ENCODE measurements at regions not wholly inside any gene's neighbourhood (a gene's known extent, or its start where the extent isn't known, plus 50 kb on each side); places are given as distances from the start of the nearest gene placed in this dataset.

- Histone ChIP-seq H3K4me3 (no peak overlapping the region), H3K9me3 (no peaks in the 10 kb centered on the region), H3K27me3 (no peaks in the 10 kb centered on the region), H3K36me3 (no peaks in the 10 kb centered on the region), H3K27ac (no peak overlapping the region), H3K4me1 (no peaks in the 10 kb centered on the region)
- TF ChIP-seq POLR2A (IDR thresholded peaks at IDR 0.05), result no peak
- TF ChIP-seq CTCF (IDR thresholded peaks at IDR 0.05), result no peak
- DNase-seq, result no peak
Measured at GRCh38 chr4:175884048-175884447, 72.0 kb upstream of the GPM6A start.

GRCh38 chr4:175891231-175891630 is 79.2 kb upstream of the GPM6A start:
- no peak for DNase-seq
- Histone ChIP-seq H3K36me3 (no peaks in the 10 kb centered on the region), H3K27me3 (no peaks in the 10 kb centered on the region), H3K9me3 (no peaks in the 10 kb centered on the region), H3K4me1 (no peaks in the 10 kb centered on the region), H3K27ac (no peak overlapping the region), H3K4me3 (no peak overlapping the region)
- TF ChIP-seq POLR2A (IDR thresholded peaks at IDR 0.05) (no peak), CTCF (IDR thresholded peaks at IDR 0.05) (no peak)

- H3K27ac ChIP-seq, result no peak overlapping the region
- peak in 4 of 6 experiments; percentile 13 to 46 (median 38) for TF ChIP-seq CTCF (IDR thresholded peaks at IDR 0.05)
- TF ChIP-seq POLR2A (IDR thresholded peaks at IDR 0.05), result no peak
- no peaks in the 10 kb centered on the region for H3K9me3 ChIP-seq
- H3K4me1 ChIP-seq, result no peaks in the 10 kb centered on the region
- no peak overlapping the region for H3K4me3 ChIP-seq
- DNase-seq, result no peak
- no peaks in the 10 kb centered on the region for H3K27me3 ChIP-seq
- no peaks in the 10 kb centered on the region for H3K36me3 ChIP-seq
Measured at GRCh38 chr4:175891851-175892250, 79.8 kb upstream of the GPM6A start.

GRCh38 chr4:175905925-175906324 is 93.9 kb upstream of the GPM6A start:
- H3K36me3 ChIP-seq, result no peaks in the 10 kb centered on the region
- H3K4me1 ChIP-seq, result no peaks in the 10 kb centered on the region
- TF ChIP-seq POLR2A (IDR thresholded peaks at IDR 0.05) (no peak), CTCF (IDR thresholded peaks at IDR 0.05) (no peak)
- no peaks in the 10 kb centered on the region for H3K9me3 ChIP-seq
- no peak overlapping the region for H3K27ac ChIP-seq
- H3K27me3 ChIP-seq, result no peaks in the 10 kb centered on the region
- no peak overlapping the region for H3K4me3 ChIP-seq
- no peak for DNase-seq

DNA sequence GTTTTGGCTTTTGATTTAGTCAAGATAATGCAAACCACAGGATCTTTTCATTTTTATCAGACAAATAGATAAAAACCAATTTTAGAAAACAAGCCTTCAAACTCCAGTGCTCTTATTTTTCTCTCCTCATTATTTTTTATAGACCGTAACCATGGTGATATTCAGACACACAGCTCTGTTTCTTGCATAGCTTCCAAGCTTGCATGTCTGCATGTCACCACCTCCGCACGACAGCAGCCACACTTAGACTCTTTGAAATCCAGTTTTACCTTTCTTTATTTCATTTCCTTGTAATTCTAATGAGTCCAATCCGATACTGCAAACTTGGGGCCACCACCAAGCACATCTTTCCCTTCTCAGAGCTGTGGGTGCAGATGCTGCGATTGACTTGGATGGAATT is 94.3 kb upstream of the GPM6A start:
- no peaks in the 10 kb centered on the region for H3K9me3 ChIP-seq
- no peaks in the 10 kb centered on the region for H3K36me3 ChIP-seq
- no peaks in the 10 kb centered on the region for H3K27me3 ChIP-seq
- no peaks in the 10 kb centered on the region for H3K4me1 ChIP-seq
- no peak overlapping the region for H3K27ac ChIP-seq
- TF ChIP-seq POLR2A (IDR thresholded peaks at IDR 0.05) (no peak), CTCF (IDR thresholded peaks at IDR 0.05) (no peak)
- H3K4me3 ChIP-seq, result no peak overlapping the region
- no peak for DNase-seq

- no peak for DNase-seq
- Histone ChIP-seq H3K27me3 (no peaks in the 10 kb centered on the region), H3K4me3 (no peak overlapping the region), H3K36me3 (no peaks in the 10 kb centered on the region), H3K9me3 (no peaks in the 10 kb centered on the region), H3K27ac (no peak overlapping the region), H3K4me1 (no peaks in the 10 kb centered on the region)
- TF ChIP-seq POLR2A (IDR thresholded peaks at IDR 0.05) (no peak), CTCF (IDR thresholded peaks at IDR 0.05) (no peak)
Measured at GRCh38 chr4:175910700-175911099, 98.6 kb upstream of the GPM6A start.
